Suppressor macrophage treated with lipopolysaccharide for 1 hour (primary cell): ENCODE measurements at regions not wholly inside any gene's neighbourhood (a gene's known extent, or its start where the extent isn't known, plus 50 kb on each side); places are given as distances from the start of the nearest gene placed in this dataset.
A peak's percentile ranks its signal among the peaks of the same experiment; 100 is the strongest.

Source experiments
- DNase-seq, 3 donors: peaks; one replicate each; pipeline ENCODE4 v3.0.0-alpha.2; 2020 to 2022

- peak; percentile 12 to 42 (median 20) for DNase-seq
Observed at GRCh38 chr7:50962962-50963374, 180.3 kb upstream of the GRB10 start.

- DNase-seq, result peak in 1 of 3 donors; percentile 4
Observed at GRCh38 chr7:50962281-50962883, 179.7 kb upstream of the GRB10 start.

GRCh38 chr7:50960621-50961310 is 178.1 kb upstream of the GRB10 start:
- DNase-seq, result no peak

GRCh38 chr7:50959991-50960390 is 177.3 kb upstream of the GRB10 start:
- no peak for DNase-seq

- DNase-seq, result no peak
Observed at GRCh38 chr7:50959560-50959959, 176.9 kb upstream of the GRB10 start.

GRCh38 chr7:50957855-50958254 is 175.2 kb upstream of the GRB10 start:
- DNase-seq, result no peak

- DNase-seq, result no peak
Observed at GRCh38 chr7:50957431-50957830, 174.7 kb upstream of the GRB10 start.

GRCh38 chr7:50956522-50957155 is 173.9 kb upstream of the GRB10 start:
- DNase-seq, result no peak

- peak; percentile 4 to 23 (median 17) for DNase-seq
Observed at GRCh38 chr7:50954716-50955115, 172.0 kb upstream of the GRB10 start.

- DNase-seq, result no peak
Observed at GRCh38 chr7:50954245-50954644, 171.5 kb upstream of the GRB10 start.

- peak in 2 of 3 donors; percentile 4 for DNase-seq
Observed at GRCh38 chr7:50953820-50954219, 171.1 kb upstream of the GRB10 start.

- no peak for DNase-seq
Observed at GRCh38 chr7:50953303-50953702, 170.6 kb upstream of the GRB10 start.

GRCh38 chr7:50952544-50952943 is 169.8 kb upstream of the GRB10 start:
- no peak for DNase-seq

- DNase-seq, result no peak
Observed at GRCh38 chr7:50952120-50952519, 169.4 kb upstream of the GRB10 start.

- no peak for DNase-seq
Observed at GRCh38 chr7:50943482-50943881, 160.8 kb upstream of the GRB10 start.

GRCh38 chr7:50941525-50941924 is 158.8 kb upstream of the GRB10 start:
- DNase-seq, result no peak

GRCh38 chr7:50940621-50941020 is 157.9 kb upstream of the GRB10 start:
- DNase-seq, result no peak

- no peak for DNase-seq
Observed at GRCh38 chr7:50939021-50939420, 156.3 kb upstream of the GRB10 start.

GRCh38 chr7:50937727-50938126 is 155.0 kb upstream of the GRB10 start:
- no peak for DNase-seq

GRCh38 chr7:50926049-50926448 is 143.4 kb upstream of the GRB10 start:
- DNase-seq, result no peak

- no peak for DNase-seq
Observed at GRCh38 chr7:50923476-50923875, 140.8 kb upstream of the GRB10 start.

GRCh38 chr7:50921114-50921813 is 138.6 kb upstream of the GRB10 start:
- no peak for DNase-seq

GRCh38 chr7:50920031-50920635 is 137.4 kb upstream of the GRB10 start:
- DNase-seq, result no peak
